ENCODE measurements at regions not wholly inside any gene's neighbourhood (a gene's known extent, or its start where the extent isn't known, plus 50 kb on each side); places are given as distances from the start of the nearest gene placed in this dataset.
"Not testable (repeated sequence)": the region's sequence is repeated elsewhere in the genome, so short reads cannot be mapped to it uniquely, and the experiment has no call there.

DNA sequence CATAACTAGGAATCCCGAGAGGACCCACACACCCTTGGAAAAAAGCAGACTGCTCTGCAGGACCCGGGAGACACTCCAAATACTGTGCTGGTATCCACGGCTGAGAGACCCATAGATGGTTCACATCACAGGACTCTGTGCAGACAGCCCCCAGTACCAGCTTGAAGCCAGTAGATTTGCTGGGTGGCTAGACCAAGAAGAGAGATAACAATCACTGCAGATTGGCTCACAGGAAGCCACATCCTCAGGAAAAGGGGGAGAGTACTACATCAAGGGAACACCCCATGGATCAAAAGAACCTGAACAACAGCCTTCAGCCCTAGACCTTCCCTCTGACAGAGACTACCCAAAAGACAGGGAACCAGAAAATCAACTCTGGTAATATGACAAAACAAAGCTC lies 223.8 kb upstream of the LRATD1 start:
- DNase-seq = no peak

DNA sequence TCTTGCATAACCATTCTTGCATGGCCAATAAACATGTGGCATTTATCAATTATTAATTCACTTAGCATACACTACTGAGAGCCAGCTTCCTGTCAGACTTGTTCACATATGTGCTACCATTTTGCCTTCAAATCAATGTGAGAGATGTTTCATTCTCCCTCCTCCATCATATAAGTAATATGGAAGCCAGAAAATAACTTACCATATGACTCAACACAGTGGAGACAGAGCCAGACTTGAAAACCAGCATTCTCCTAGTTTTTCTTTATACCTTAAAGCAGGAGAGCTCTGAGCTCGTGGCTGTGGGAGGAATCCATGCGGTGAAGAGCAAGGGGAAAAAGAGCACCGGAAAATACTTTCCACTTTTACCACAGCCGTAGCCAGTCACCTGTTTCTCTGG lies 215.0 kb upstream of the LRATD1 start:
- no peak for DNase-seq

DNA sequence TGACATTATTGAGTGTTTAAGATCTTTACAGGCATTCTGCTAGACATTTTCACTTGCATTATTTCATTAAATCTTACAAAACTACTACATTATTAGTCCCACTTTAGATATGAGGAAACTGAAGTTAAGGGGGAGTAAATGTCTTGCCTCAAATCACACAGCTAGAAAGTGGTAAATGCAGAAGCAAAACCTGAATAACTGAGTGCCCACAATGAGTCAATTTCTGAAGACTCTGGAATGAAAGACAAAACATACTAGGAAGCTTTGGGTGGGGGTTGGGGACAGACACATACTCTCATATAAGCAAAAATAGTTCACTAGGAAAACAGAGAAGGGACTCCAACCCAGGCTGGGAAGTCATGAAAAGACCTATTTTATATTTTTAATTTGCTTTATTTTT lies 214.4 kb upstream of the LRATD1 start:
- no peak for DNase-seq

DNA sequence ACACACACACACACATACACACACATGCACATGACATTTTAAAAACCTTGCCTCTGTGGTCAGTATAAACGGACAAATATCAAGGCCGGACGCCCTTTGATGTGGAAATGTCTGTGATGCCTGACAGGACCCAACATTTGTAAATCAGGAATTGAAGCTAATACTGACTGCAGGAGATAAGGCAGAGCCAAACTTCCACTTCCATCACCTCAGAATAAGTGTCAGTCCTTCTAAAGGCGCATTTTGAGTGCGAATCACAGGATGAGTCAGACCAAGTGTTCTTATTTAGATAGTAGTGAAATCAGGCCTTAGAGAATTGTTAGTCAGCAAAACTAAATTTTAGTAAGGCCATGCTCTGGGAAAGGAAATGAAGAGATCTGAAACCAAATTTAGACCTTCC lies 211.7 kb upstream of the LRATD1 start:
- DNase-seq = no peak

DNA sequence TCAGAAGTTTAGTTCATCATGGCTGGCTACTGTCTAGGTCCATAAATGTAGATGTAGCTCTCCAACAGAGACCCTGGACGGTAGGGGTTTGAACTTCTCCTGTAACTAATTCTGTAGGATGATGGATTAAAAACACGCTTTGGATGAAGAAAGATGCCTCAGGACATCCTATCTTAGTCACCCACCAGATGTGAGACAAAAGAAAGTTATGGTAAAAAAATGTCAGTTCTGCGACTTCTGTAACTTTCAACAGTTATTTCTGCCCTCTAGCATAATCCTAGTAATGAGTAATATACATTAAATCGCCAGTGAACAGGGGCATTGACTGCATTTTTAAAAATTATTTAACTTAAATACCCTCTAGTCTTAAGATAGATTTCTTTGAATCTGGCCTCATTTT lies 210.1 kb upstream of the LRATD1 start:
- no peak for DNase-seq

DNA sequence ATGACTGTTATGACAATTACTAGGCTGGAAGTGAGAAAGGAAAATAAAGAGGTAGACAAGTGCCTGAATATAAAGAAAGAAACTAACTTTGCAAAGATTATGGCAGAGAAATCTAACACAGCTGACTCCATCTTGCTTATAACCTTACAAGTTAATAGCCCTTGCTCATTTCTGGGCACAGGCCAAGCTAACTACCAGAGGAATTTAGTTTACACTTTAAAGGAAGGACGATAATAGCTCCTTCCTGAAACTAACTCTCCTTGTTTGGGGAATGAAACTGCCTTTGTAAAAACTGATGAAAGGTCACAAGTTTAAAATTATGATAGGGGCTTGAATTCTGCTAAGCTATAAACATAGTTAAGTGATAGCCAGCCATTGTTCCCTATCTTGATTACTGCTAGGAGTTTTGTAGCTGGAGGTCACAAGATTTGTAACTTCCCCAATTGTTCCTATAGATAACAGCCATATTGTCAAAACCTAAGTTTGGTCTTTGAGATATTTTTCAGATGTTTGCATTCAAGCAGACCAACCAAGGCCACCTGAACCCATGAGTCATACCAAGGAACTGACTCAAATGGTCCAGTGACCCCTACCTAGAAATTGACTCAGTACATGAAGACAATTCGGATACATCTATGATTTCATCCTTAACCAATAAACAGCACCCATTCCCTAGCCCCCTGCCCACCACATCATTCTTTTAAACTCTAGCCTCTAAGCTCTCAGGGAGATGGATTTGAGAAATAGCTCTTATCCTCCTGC lies 209.2 kb upstream of the LRATD1 start:
- no peak for DNase-seq

DNA sequence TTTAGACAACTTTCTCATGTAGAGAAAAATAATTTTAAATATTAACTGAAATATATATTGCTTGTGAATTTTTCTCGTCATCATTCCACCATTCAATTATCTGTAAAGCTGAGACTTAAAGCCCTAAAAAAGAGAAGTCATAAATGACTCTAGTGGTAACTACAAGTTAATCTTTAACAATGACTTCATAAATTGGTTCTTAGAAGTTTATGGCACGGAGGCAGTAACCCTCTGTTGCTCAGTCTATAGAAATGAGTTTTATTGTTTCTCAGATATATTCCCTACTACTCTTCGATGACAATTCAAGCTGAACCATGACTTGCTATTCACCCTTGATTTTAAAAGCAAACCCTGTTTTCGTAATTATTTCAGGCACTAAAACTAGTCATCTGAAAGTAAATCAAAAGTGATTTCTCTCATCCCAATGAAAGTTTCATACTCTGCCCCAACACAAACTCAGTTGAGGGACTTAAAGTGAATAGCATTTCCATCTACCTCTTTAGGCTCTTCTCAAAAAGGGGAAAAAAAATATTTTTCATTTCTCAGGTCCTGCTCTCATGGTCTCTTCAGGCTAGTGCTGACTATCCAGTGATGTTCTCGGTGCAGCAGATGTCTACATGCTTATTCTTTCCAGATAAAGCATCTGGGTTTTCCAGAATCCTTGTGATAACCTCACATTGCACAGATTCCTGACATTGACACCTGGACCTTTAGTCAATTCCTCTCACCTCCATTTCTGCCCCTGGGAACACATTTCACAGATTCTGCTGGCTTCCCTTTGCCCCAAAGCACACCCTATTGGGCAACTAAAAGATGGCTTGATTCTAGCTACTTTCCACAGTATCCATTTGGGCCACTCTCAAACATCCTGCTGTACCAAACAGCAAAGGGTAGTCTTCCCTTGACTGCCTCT lies 207.8 kb upstream of the LRATD1 start:
- DNase-seq = no peak

DNA sequence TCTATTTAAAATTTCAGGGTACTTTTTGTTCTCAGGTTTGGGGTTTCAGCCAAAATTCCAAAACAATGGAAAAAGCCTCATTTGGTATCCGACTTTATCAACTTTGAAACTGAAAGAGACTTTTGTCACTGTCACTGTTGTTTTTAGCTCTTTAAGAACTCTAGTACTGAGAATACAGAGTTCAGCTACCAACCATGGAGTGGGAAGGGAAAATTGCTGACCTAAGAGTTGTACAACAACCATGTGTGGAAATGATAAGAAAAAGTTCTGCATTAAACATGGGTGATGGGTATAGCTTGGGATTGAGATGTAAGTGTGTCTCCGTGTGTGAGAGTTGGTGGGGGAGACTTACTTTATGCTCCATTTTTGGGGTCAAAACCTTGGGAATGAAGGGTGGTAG lies 206.6 kb upstream of the LRATD1 start:
- DNase-seq = no peak

DNA sequence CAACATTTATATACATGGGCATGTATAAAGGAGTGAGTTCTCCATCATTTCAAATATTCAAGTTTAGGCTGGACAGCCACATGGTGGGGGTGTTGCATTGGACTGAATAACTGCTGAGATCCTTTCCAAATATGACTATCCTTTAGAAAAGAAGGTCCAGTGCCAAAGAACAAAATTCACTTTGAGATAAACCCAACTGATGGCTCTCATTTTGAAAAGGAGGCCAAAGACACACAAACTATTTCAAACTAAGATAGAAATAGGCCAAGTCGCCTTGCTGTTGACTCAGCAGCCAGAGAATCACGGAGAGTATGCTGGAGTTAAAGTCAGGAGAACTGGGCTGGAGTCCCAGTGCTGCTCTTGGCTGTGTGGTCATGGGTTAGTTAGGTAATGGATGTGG lies 204.5 kb upstream of the LRATD1 start:
- no peak for DNase-seq

DNA sequence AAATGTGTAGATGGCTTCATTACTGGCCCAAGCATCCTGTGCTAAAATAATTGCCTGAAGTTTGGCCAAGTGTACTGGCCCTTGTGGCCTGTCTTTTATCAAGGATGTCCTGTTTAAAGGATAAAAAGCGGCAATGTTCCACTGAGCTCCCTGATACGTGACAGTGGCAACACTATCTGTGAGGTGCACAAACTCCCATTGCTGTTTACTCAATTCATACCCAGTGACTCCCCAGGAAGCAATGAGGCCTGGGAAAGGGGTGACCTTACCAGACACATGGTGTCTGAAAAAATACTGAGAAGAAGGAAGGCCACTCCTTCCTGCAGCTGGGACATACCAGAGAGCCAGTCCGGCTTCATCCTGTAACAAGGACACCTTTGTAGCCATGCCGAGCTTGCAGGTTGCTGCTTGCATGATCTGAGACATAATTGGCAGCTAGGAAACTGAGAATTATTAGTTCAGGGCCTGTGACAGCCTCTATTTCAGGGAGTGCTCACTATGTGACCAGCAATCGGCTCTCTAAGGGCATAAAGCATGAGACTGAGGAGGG lies 198.5 kb upstream of the LRATD1 start:
- DNase-seq = no peak

DNA sequence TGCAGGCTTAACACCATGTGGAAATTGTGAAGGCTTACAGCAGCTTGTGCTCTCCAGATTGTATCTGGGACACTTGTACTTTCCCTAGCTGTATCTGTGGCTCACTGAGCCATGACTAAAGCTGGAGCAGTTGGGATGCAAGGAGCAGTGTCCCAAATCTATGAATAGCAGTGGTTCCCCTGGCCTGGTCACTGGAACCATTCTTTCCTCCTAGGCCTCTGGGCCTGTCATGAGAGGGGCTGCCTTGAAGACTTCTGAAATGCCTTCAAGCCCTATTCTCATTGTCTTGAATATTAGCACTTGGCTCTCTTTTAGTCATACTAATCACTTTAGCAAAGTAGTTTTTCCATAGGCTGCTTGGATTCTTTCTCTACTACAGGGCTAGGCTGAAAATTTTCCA lies 186.8 kb upstream of the LRATD1 start:
- no peak for DNase-seq

DNA sequence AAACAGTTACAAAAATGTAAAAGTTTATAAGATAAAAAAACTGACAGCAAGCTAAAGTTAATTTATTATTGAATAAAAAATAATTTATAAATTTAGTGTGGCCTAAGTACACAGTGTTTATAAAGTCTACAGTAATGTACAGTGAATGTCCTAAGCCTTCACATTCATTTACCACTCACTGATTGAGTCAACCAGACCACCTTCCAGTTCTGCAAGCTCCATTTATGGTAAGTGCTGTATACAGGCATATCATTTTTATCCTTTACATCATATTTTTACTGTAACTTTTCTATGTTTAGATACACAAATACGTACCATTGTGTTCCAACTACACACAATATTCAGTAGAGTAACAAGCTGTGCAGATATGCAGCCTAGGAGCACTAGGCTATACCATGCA lies 184.2 kb upstream of the LRATD1 start:
- no peak for DNase-seq

DNA sequence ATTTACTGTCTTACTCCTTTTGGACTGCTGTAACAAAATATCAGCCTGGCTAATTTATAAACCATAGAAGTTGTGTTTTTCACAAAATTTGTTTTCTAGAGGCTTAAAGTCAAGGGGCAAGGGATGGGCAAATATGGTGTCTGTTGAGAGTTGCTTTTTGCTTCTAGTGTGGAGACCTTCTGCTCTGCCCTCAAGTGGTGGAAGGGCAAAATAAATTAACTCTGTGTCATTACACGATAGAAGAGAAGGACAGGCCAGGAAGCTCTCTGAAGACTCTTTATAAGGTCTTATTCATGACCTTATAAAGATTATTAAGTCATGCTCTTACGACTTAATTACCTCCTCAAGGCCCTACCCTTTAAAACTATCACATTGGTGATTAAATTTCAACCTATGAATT lies 181.2 kb upstream of the LRATD1 start:
- no peak for DNase-seq

DNA sequence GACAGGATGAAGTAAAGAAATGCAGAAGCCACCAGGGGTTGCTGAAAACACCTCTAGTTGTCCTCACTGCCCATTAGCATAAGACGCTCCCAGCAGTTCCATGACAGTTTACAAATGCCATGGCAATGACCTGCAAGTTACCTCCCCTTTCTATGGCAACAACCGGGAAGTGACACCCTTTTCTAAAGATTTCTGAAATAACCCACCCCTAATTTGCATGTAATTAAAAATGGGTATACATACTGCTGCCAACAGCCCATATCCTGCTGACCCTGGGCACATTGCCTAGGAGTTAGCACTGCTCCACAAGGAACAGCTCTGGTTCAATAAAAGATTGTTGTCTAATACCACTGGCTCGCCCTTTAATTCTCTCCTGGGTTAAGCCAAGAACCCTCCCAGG lies 178.3 kb upstream of the LRATD1 start:
- DNase-seq = no peak

DNA sequence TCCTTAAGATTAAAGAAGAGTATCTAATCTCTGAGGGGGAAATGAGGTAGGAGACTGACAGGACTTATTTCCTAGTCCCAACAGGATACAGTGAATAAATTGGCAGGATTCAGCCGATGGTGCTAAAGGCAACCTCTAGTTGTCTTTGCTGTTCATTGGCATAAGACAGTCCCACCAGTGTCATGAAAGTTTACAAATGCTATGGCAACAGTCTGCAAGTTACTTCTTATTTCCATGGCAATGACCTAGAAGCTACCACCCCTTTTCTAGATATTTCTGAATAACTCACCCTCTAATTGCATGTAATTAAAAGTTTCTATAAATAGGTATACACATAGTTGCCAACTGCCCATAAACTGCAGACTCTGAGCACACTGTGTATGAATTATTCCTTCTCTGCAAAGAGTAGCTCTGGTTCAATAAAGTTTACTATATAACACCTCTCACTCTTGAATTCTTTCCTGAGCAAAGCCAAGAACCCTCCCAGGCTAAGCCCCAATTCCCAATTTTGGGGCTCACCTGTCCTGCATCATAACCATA lies 172.7 kb upstream of the LRATD1 start:
- no peak for DNase-seq

DNA sequence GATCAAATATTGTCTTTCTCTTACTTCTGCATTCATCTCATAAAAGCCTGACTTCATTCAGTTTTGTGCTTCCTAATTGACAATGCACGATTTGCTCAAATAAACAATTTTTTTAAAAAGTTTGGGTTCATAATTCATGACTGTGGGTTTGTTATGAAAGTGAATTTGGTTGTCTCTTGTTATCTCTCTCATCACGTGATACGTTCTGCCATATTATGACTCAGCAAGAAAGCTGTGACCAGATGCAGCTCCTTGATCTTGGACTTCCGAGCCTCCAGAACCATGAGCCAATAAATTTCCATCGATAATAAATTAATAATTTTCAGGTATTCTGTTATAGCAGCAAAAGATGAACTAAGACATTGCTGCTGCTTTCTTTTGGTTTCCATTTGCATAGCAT lies 156.5 kb upstream of the LRATD1 start:
- DNase-seq = no peak

DNA sequence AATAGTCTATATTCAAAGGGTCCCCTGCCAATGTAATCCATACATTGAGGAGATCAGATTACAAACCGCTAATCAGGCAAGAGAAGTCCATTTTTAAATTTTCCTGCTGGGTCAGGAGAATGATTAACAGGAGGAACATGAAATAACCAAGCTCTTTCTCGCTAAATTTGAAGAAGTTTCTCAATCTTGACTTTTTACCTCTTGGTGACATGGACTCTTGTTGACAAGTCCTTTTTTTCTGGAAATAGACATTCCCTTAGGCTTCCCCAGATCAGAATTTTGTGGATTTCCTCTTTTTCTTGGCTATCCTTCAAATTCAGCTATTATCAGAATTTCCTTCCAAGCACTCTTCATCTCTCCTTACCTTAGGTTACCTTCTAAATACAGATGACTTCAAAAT lies 153.0 kb upstream of the LRATD1 start:
- no peak for DNase-seq

DNA sequence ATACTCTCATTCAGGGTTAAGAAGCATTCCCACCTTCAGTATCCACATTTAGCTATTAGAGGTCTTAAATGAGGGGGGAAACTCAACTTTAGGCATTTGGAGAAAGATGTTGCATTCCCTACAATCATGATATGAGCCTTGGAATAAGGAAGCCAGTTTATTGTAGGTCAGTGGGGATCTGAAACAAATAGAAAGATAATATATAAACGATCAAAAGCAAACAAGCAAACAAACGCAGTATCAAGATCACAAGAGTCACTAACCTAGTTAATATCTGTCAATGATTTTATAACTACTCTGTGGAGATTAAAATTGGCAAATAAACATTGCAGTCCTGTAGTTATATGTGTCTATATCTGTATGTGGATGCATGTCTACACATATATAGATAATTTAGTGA lies 152.4 kb upstream of the LRATD1 start:
- DNase-seq = no peak

DNA sequence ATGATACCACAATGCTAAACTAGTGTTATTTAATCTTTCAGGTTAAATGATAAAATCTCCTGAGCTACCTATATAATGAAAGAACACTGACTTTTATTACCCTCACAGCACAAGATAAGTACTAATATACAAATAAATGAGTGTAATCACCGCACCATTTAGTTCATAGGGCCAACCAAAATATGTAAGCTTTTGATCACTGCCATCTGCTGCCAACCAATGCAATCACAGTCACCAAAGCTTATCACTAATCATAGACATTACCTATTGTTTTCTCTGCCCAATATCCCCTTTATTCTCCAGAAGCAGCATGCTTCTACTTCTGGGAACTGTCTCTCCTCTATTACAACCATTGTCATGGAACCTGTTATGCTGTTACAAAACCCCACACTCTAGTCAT lies 151.6 kb upstream of the LRATD1 start:
- no peak for DNase-seq

DNA sequence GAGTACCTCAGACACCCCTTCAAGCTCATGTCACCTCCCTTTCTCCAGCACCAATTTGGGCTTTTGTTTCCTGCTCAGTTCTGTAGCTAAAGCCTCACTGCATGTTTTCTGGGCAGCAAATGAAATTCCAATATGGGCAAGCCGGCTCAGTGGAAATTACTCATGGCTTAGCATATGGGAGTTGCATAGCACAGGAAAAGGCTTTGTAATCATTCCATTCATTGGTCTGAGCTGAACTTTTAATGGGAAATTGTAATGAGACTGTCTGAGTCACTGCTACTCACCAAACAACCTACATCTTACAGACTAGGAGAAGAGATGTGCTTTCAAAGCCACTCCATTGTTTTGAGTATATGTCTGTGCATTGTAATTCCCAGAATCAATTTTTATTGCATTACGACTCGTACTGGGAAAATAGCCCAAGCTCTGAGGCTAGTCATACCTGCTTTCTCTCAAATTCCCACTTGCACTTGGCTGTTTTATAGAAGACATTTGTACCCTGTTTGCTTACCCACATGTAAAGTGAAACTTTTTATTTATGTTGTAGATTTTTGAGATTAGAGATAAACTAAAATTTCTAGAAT lies 139.5 kb upstream of the LRATD1 start:
- no peak for DNase-seq

DNA sequence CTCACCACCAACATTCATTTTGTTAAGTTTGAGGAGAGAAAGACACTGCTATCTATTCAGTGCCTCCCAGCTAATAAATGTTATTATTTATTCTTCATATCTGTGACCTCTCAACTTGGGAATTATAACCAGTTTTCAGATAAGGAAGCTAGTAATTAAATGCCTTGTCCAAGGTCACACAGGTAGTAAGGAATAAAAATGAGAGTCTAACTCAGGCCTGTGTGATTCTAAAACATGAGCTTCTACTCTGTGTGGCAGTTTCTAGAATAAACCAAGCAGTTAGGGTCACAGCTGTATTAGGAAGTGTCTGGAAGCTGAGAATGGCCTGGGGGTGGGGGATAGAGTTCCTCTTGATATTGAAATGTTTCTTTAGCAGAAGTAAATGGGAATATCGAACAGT lies 137.8 kb upstream of the LRATD1 start:
- DNase-seq = no peak

DNA sequence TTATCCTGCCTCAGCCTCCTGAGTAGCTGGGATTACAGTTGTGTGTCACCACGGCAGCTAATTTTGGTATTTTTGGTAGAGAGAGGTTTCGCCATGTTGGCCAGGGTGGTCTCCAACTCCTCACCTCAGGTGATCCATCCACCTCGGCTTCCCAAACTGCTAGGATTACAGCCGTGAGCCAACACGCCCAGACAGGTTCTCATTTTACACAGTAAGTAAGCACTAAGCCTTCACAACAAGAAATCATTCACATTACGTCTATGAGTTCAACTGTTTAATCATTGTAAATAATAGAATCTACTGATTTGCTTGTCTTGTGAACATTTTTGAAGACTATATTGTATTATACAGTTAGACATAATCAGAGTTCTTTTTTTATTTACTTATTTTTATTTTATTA lies 131.5 kb upstream of the LRATD1 start:
- DNase-seq = no peak

DNA sequence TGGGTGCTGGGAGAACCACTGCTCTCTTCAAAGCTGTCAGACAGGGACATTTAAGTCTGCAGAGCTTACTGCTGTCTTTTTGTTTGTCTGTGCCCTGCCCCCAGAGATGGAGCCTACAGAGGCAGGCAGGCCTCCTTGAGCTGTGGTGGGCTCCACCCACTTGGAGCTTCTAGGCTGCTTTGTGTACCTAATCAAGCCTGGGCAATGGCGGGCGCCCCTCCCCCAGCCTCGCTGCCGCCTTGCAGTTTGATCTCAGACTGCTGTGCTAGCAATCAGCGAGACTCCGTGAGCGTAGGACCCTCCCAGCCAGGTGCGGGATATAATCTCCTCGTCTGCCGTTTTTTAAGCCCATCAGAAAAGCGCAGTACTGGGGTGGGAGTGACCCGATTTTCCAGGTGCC lies 125.6 kb upstream of the LRATD1 start:
- not testable (repeated sequence) for DNase-seq

DNA sequence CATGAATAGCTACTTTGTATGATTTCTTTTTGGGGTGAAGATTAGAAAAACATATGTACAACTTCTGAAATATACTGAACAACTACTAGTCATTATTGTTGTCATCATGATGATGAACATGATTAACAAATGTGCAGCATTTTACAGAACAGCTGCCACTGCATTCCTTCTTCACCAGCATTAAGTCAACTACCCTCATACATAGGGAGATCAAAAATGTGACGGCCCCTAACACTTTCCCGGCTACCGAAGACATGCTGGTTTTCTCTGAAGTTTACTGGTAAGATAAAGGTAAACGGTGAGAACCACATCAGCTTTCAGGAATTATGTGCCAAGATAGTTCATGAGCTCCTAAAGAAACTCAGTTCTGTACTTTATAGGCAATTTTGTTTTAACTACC lies 121.0 kb upstream of the LRATD1 start:
- DNase-seq = no peak
